ENCODE measurements at regions not wholly inside any gene's neighbourhood (a gene's known extent, or its start where the extent isn't known, plus 50 kb on each side); places are given as distances from the start of the nearest gene placed in this dataset.

- DNase-seq (ENCODE audit: low spot score) = no peak
- Mint-ChIP-seq H3K36me3 (ENCODE audit: low read depth) (no peaks in the 10 kb centered on the region), H3K4me1 (ENCODE audit: low read depth) (peaks cover 48% of the 10 kb centered on the region), H3K27ac (ENCODE audit: unreplicated experiment) (no peak overlapping the region), H3K9me3 (ENCODE audit: low read depth) (peaks cover 4% of the 10 kb centered on the region), H3K4me3 (ENCODE audit: unreplicated experiment) (no peak overlapping the region), H3K27me3 (ENCODE audit: low read depth) (no peaks in the 10 kb centered on the region)
- no peak for TF ChIP-seq CTCF (IDR thresholded peaks at IDR 0.05)
Observed at GRCh38 chr2:145029081-145029480, 509.2 kb upstream of the ZEB2 start.

- peaks cover 56% of the 10 kb centered on the region for H3K4me1 Mint-ChIP-seq (ENCODE audit: low read depth)
- no peak for TF ChIP-seq CTCF (IDR thresholded peaks at IDR 0.05)
- no peaks in the 10 kb centered on the region for H3K36me3 Mint-ChIP-seq (ENCODE audit: low read depth)
- peak overlapping the region; percentile 8 for H3K4me3 Mint-ChIP-seq (ENCODE audit: unreplicated experiment)
- H3K27ac Mint-ChIP-seq (ENCODE audit: unreplicated experiment) = peak overlapping the region; percentile 70
- peaks cover 4% of the 10 kb centered on the region for H3K9me3 Mint-ChIP-seq (ENCODE audit: low read depth)
- no peak for DNase-seq (ENCODE audit: low spot score)
- H3K27me3 Mint-ChIP-seq (ENCODE audit: low read depth) = no peaks in the 10 kb centered on the region
Observed at GRCh38 chr2:145028101-145028920, 508.4 kb upstream of the ZEB2 start.

DNA sequence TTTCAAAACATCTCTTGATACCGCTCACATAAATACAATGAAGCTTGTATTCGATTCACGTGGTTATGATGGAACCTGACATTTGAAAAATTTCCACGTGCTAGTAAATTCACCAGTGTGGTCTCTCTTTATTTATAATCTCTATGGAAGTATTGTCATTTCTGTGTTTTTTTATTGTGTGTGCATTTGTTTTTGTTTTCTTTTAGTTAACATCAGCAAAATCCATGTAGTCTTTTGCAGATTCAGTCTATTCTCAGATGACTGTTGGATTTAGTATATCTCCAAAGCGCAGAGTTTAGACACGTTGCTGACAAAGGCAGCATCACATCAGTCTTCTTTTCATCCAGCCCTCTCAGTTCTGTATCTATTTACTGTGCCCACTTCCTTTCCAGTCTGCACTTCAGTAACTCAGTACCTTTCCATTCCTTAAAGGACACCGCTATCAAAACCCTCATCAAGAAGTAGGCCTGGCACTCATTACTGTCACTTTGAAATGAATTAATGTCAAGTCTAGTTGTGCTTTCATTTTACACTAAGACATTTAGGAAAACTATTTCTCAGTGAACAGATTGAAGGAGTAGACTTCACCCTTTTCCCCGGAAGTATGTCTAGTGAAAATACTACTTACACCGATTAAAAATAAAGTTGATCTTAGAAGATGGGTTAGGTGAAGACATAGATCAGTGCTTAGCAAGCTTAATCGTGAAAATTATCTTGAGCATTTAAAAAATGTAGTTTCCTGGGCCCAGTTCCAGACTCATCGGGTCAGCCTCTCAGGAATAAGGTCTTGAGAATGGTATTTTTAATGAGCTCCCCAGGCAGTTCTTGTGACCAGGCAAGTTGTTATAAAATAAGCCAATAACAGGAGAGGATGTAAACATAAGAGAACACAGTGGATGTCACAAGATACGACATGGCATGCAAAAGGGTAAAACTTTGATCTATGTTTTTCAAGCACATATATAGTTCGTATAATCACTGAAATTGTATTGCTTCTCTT is 506.8 kb upstream of the ZEB2 start:
- Mint-ChIP-seq H3K4me1 (ENCODE audit: low read depth) (peaks cover 69% of the 10 kb centered on the region), H3K36me3 (ENCODE audit: low read depth) (no peaks in the 10 kb centered on the region), H3K4me3 (ENCODE audit: unreplicated experiment) (no peak overlapping the region), H3K27ac (ENCODE audit: unreplicated experiment) (peak overlapping the region; percentile 74), H3K27me3 (ENCODE audit: low read depth) (no peaks in the 10 kb centered on the region), H3K9me3 (ENCODE audit: low read depth) (peaks cover 4% of the 10 kb centered on the region)
- no peak for TF ChIP-seq CTCF (IDR thresholded peaks at IDR 0.05)
- DNase-seq (ENCODE audit: low spot score) = no peak

- peaks cover 76% of the 10 kb centered on the region for H3K4me1 Mint-ChIP-seq (ENCODE audit: low read depth)
- no peak for TF ChIP-seq CTCF (IDR thresholded peaks at IDR 0.05)
- no peaks in the 10 kb centered on the region for H3K27me3 Mint-ChIP-seq (ENCODE audit: low read depth)
- H3K27ac Mint-ChIP-seq (ENCODE audit: unreplicated experiment) = no peak overlapping the region
- peaks cover 4% of the 10 kb centered on the region for H3K9me3 Mint-ChIP-seq (ENCODE audit: low read depth)
- no peaks in the 10 kb centered on the region for H3K36me3 Mint-ChIP-seq (ENCODE audit: low read depth)
- H3K4me3 Mint-ChIP-seq (ENCODE audit: unreplicated experiment) = no peak overlapping the region
- DNase-seq (ENCODE audit: low spot score) = no peak
Observed at GRCh38 chr2:145025382-145025781, 505.5 kb upstream of the ZEB2 start.

- peak overlapping the region; percentile 63 for H3K4me3 Mint-ChIP-seq (ENCODE audit: unreplicated experiment)
- no peaks in the 10 kb centered on the region for H3K36me3 Mint-ChIP-seq (ENCODE audit: low read depth)
- H3K27me3 Mint-ChIP-seq (ENCODE audit: low read depth) = no peaks in the 10 kb centered on the region
- no peak for DNase-seq (ENCODE audit: low spot score)
- peaks cover 6% of the 10 kb centered on the region for H3K9me3 Mint-ChIP-seq (ENCODE audit: low read depth)
- no peak for TF ChIP-seq CTCF (IDR thresholded peaks at IDR 0.05)
- H3K27ac Mint-ChIP-seq (ENCODE audit: unreplicated experiment) = peak overlapping the region; percentile 92
- H3K4me1 Mint-ChIP-seq (ENCODE audit: low read depth) = peaks cover 61% of the 10 kb centered on the region
Observed at GRCh38 chr2:145023334-145023934, 503.5 kb upstream of the ZEB2 start.
